Naive thymus-derived CD8-positive, alpha-beta T cell (primary cell): ENCODE measurements at regions not wholly inside any gene's neighbourhood (a gene's known extent, or its start where the extent isn't known, plus 50 kb on each side); places are given as distances from the start of the nearest gene placed in this dataset.

Experiments
- ATAC-seq, 2 donors: fragments of 150-1000 bp; cut with Tn5 transposase in 1 of 2; sonication (Bioruptor Pico), chemical (Tn5 transposase) in 1 of 2; 1 replicate in 1 of 2; 2 replicates in 1 of 2; pipeline ENCODE4 v1.10.0; 2021; ENCODE audit warnings: mild to moderate bottlenecking in 2 of 2, moderate library complexity in 2 of 2
- POLR2A ChIA-PET: fragments of 350-600 bp; sonication (Branson Sonifier 250); formaldehyde crosslinking; loops from one replicate; lab custom pipeline; 2021; ENCODE audit warnings: antibody characterized with exemption; lab: Charles Lee
- DNase-seq, 10 donors: peaks; one replicate each; pipeline versions ENCODE4 v3.0.0 to v3.0.0-alpha.2; 2020 to 2022
- H3K27ac Mint-ChIP-seq, 10 donors: one replicate each; pipeline ENCODE4 v1.8.0; 2020 to 2022; ENCODE audit warnings: mild to moderate bottlenecking in 10 of 10, mixed read lengths in 10 of 10, moderate library complexity in 4 of 10, inconsistent platforms in 1 of 10
- H3K27me3 Mint-ChIP-seq, 5 donors: one replicate each; pipeline ENCODE4 v1.8.0; 2021 to 2022; ENCODE audit warnings: mixed read lengths in 5 of 5
- H3K36me3 Mint-ChIP-seq, 3 donors: one replicate each; pipeline ENCODE4 v1.8.0; 2020 to 2022; ENCODE audit warnings: mixed read lengths in 3 of 3, mild to moderate bottlenecking in 2 of 3, inconsistent platforms in 1 of 3
- H3K4me1 Mint-ChIP-seq, 4 donors: one replicate each; pipeline ENCODE4 v1.8.0; 2021 to 2022; ENCODE audit warnings: mixed read lengths in 4 of 4
- H3K4me3 Mint-ChIP-seq, 10 donors: one replicate each; pipeline ENCODE4 v1.8.0; 2020 to 2022; ENCODE audit warnings: mild to moderate bottlenecking in 10 of 10, mixed read lengths in 10 of 10, moderate library complexity in 6 of 10, inconsistent platforms in 1 of 10
- H3K9me3 Mint-ChIP-seq, 9 donors: one replicate each; pipeline ENCODE4 v1.8.0; 2020 to 2022; ENCODE audit warnings: mixed read lengths in 9 of 9, mild to moderate bottlenecking in 3 of 9, inconsistent platforms in 1 of 9, moderate library complexity in 1 of 9

DNA sequence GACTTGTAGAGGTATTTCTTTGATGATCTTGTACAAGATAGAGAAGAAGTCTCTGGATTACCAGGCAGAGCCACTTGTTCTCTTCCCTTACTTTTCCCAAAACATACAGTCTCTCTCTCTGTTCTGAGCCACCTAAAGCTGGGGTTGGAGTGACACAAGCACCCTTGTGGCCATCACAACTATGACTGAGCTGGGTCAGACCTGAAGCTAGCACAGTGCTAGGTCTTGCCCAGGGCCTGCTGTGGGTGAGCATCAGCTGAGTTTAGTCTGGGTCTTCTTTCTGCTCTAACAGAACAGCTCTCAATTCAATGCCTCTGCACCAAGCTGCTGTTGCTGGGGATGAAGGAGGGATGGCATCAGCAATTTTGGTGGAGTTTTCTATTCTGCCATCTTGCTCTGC is 110.2 kb downstream of the HTR1B start:
- Mint-ChIP-seq H3K4me1 (no peaks in the 10 kb centered on the region), H3K36me3 (no peaks in the 10 kb centered on the region), H3K4me3 (no peak overlapping the region), H3K27ac (no peak overlapping the region), H3K9me3 (peaks cover 0 to 8% (median 2%) of the 10 kb centered on the region in 9 donors), H3K27me3 (no peaks in the 10 kb centered on the region)
- POLR2A ChIA-PET: no interaction called here
- no peak for DNase-seq
- no peak for ATAC-seq

DNA sequence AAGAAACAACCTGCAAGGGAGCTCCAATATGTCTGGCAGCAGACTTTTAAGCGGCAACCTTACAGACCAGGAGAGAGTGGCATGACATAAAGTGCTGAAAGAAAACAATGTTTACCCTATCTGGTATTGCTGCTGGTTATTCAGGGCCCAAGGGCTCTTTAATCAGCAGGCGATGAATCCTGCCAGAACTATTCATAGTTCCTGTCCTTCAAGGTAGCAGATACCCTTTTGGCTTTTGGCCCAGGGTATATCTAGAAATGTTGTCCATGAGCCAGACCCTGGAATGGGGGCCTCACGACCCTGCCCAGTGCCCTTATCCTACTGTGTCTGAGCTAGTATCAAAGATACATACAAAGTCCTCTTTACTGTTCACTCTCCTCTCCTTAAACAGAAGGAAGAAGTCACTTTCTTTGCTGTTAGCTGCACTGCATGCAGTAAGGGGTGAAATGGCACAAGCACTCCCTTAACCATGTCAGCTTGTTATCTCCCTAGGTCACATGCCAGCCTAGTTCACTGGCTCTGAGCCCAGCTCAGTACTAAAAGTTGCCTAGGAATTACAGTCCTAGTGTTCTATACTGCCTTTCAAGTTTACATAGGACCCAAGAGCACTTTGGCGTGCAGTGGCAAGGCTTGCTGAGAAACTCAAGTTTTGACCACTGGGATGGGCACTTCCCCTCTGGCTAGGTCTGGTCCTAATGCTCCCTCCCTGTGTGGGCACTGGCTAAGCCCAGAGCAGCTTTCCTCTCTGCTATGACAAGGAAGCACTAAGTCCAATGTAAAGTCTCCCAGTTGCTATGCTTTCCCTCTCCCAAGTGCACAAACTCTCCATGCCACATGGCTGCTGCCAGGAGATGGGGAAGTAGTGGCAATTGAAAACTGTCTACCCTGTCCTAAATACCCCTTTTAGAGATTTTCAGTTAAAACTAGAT is 122.0 kb downstream of the HTR1B start:
- ATAC-seq: no peak
- POLR2A ChIA-PET: no interaction called here
- no peak for DNase-seq
- Mint-ChIP-seq H3K27me3 (no peaks in the 10 kb centered on the region), H3K4me1 (no peaks in the 10 kb centered on the region), H3K4me3 (no peak overlapping the region), H3K36me3 (no peaks in the 10 kb centered on the region), H3K9me3 (peaks cover 0 to 17% (median 8%) of the 10 kb centered on the region in 9 donors), H3K27ac (no peak overlapping the region)

DNA sequence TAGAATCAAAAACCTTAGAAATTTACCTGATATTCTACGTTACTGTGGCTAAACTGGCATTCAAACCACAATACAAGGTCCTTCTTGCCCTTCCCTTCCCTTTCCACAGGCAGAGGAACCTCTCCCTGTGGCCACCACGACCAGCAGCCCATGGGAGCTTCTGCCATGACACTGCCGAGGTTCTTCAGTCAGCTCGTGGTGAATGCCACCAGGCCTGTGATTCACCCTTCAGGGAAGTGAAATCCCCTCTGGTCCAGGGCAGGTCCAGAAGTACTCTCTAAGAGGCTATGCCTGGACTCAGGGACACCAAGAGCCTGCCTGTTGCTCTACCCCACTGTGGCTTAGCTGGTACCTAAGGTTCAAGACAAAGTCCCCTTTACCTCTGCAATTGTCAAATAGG is 123.0 kb downstream of the HTR1B start:
- peaks cover 0 to 17% (median 9%) of the 10 kb centered on the region in 9 donors for H3K9me3 Mint-ChIP-seq
- H3K36me3 Mint-ChIP-seq: no peaks in the 10 kb centered on the region
- no peaks in the 10 kb centered on the region for H3K4me1 Mint-ChIP-seq
- no peak overlapping the region for H3K27ac Mint-ChIP-seq
- H3K4me3 Mint-ChIP-seq: no peak overlapping the region
- DNase-seq (no peak), ATAC-seq (no peak)
- POLR2A ChIA-PET: no interaction called here
- H3K27me3 Mint-ChIP-seq: no peaks in the 10 kb centered on the region

DNA sequence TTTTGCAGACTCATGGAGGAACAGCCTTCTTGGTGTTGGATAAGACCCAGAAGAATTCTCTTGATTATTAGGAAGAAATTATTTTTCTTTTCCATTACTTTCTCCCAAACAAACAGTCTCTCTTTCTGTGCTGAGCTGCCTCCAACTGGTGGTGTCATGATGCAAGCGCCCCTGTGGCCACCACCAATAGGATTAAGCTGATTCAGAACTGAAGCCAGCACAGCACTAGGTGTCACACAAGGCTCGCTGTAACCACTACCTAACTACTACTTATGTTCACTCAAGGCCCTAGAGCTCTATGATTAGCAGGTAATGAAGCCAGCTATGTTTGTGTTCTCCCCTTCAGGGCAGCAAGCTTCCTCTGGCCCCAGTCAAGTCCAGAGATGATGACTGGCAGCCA is 123.4 kb downstream of the HTR1B start:
- peaks cover 0 to 17% (median 12%) of the 10 kb centered on the region in 9 donors for H3K9me3 Mint-ChIP-seq
- DNase-seq (no peak), ATAC-seq (no peak)
- no peaks in the 10 kb centered on the region for H3K36me3 Mint-ChIP-seq
- H3K4me3 Mint-ChIP-seq: no peak overlapping the region
- POLR2A ChIA-PET: no interaction called here
- no peaks in the 10 kb centered on the region for H3K4me1 Mint-ChIP-seq
- no peaks in the 10 kb centered on the region for H3K27me3 Mint-ChIP-seq
- H3K27ac Mint-ChIP-seq: no peak overlapping the region

DNA sequence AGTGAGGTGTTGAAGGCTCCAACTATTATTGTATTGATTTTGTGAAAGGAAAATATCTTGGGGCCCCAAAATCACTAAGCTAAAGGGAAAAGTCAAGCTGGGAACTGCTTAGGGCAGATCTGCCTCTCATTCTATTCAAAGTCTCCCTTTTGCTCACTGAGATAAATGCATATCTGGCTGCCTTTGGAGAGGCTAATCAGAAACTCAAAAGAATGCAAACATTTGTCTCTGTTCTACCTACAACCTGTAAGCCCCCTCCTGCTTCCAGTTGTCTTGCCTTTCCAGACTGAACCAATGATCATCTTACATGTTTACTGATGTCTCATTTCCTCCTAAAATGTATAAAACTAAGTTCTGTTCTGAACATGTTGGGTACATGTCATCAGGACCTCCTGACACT is 125.9 kb downstream of the HTR1B start:
- no peak overlapping the region for H3K4me3 Mint-ChIP-seq
- no peaks in the 10 kb centered on the region for H3K4me1 Mint-ChIP-seq
- no peaks in the 10 kb centered on the region for H3K36me3 Mint-ChIP-seq
- peaks cover 0 to 19% (median 16%) of the 10 kb centered on the region in 9 donors for H3K9me3 Mint-ChIP-seq
- no peak overlapping the region for H3K27ac Mint-ChIP-seq
- ATAC-seq (no peak), DNase-seq (no peak)
- no peaks in the 10 kb centered on the region for H3K27me3 Mint-ChIP-seq
- POLR2A ChIA-PET: no interaction called here

DNA sequence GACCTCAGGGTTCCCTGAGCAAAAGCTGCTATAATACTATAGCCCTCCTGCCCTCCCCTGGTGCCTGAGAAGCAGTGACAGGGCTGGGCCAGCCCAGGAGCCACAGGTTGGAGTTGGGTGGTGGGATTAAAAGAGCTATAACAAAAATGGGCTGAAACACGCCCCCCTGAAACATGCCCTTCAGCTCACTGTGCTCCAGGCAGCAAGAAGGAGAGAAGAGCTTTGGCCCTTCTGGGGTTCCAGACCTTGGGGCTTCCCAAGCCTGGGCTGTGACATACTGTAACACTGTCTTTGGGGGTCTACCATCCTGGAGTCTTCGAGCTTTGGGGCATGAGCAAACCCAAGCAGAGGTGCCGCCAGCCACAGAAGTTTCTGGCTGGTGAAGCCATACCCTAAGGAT is 129.2 kb downstream of the HTR1B start:
- POLR2A ChIA-PET: no interaction called here
- no peak for ATAC-seq
- H3K27ac Mint-ChIP-seq: no peak overlapping the region
- no peak for DNase-seq
- peaks cover 0 to 19% (median 14%) of the 10 kb centered on the region in 9 donors for H3K9me3 Mint-ChIP-seq
- H3K4me3 Mint-ChIP-seq: no peak overlapping the region
- no peaks in the 10 kb centered on the region for H3K27me3 Mint-ChIP-seq
- no peaks in the 10 kb centered on the region for H3K4me1 Mint-ChIP-seq
- H3K36me3 Mint-ChIP-seq: no peaks in the 10 kb centered on the region

DNA sequence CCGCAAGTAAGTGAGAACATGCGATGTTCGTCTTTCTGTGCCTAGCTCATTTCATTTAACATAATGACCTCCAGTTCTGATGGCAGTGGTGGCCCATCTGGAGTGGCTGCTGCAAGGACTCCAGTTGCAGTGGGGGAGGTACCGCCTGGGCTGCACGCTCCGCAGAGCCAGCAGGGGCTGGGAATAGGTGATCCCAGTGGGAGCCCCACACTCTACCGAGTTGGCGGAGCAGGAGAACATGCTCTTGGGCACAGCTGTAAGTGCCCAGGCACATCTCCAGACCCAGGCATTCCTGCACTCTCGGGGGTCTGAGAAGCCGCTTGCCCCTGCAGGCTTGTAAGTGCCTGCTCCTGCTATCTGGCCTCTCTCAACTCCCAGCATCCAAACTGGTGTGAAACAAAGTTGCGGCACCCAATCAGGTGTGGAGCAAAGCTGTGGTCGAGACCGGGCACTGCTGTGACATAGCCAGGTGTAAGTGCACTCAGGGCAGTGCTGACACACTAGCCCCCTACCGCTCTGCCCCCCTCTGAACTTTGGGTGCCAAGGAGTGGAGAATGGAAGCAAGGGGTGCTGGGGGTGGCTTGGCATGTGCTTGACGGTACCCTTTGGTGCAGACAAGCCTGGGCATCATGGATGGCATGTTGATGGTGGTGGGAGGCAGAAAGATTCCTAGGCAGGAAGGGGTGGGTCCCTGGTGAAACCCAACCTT is 130.2 kb downstream of the HTR1B start:
- ATAC-seq (no peak), DNase-seq (no peak)
- Mint-ChIP-seq H3K9me3 (peaks cover 0 to 15% (median 12%) of the 10 kb centered on the region in 9 donors), H3K27ac (no peak overlapping the region), H3K27me3 (no peaks in the 10 kb centered on the region), H3K36me3 (no peaks in the 10 kb centered on the region), H3K4me3 (no peak overlapping the region), H3K4me1 (no peaks in the 10 kb centered on the region)
- POLR2A ChIA-PET: no interaction called here

DNA sequence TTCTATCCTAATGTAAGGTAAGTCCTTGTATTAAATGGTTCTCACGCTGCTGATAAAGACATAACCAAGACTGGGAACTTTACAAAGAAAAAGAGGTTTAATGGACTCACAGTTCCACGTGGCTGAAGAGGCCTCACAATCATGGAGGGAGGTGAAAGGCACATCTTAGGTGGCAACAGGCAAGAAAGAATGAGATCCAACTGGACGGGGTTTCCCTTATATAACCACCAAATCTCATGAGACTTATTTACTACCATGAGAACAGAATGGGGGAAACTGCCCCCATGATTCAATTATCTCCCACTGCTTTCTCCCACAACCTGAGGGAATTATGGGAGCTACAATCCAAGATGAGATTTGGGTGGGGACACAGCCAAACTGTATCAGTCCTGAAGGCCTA is 136.6 kb downstream of the HTR1B start:
- ATAC-seq: no peak
- POLR2A ChIA-PET: no interaction called here
- Mint-ChIP-seq H3K36me3 (no peaks in the 10 kb centered on the region), H3K4me3 (no peak overlapping the region), H3K4me1 (no peaks in the 10 kb centered on the region), H3K27ac (no peak overlapping the region), H3K27me3 (no peaks in the 10 kb centered on the region), H3K9me3 (peaks cover 0 to 21% (median 8%) of the 10 kb centered on the region in 9 donors)
- DNase-seq: no peak

DNA sequence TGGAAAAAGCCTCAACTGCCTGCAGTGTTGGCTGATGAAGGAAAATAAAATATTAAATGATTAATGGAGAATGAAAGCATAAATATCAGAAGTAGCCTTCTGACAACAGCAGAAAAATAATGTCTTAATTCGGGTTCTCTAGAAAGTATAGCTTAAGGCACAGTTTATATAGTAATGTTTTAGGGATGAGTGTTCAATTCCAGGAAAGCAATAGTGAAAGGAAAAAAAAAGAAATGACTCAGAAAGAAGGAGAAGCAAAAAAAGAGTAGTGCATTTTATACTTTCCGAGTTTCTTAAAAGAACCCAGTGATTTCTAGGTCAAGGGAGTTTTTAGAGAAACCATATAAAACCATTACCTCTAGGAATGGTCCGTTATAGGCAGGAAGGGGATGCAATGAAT is 137.3 kb downstream of the HTR1B start:
- POLR2A ChIA-PET: no interaction called here
- Mint-ChIP-seq H3K4me3 (no peak overlapping the region), H3K27me3 (no peaks in the 10 kb centered on the region), H3K36me3 (no peaks in the 10 kb centered on the region), H3K4me1 (no peaks in the 10 kb centered on the region), H3K27ac (no peak overlapping the region), H3K9me3 (peaks cover 2 to 25% (median 8%) of the 10 kb centered on the region in 9 donors)
- no peak for ATAC-seq
- no peak for DNase-seq

DNA sequence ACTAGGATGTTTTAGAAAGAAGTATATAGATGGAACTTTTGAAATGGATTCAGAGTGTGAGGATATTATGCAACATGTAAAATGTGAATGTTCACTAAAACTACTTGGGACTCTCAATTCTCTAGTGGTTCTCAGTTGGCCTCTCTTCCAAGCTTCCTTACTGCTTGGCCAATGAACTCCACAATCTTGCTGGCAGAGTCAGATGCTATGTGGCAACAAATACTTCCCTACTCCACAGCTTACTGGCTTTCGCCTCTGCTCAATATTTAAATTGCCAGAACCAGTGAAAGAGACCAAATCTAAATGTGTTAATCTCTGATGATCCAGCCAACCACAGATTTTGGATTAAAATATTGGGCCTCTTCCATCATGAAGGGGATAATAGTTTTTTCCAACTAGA is 138.4 kb downstream of the HTR1B start:
- H3K4me1 Mint-ChIP-seq: no peaks in the 10 kb centered on the region
- ATAC-seq (no peak), DNase-seq (no peak)
- H3K9me3 Mint-ChIP-seq: peaks cover 2 to 25% (median 8%) of the 10 kb centered on the region in 9 donors
- POLR2A ChIA-PET: no interaction called here
- H3K36me3 Mint-ChIP-seq: no peaks in the 10 kb centered on the region
- H3K4me3 Mint-ChIP-seq: no peak overlapping the region
- no peaks in the 10 kb centered on the region for H3K27me3 Mint-ChIP-seq
- H3K27ac Mint-ChIP-seq: no peak overlapping the region

DNA sequence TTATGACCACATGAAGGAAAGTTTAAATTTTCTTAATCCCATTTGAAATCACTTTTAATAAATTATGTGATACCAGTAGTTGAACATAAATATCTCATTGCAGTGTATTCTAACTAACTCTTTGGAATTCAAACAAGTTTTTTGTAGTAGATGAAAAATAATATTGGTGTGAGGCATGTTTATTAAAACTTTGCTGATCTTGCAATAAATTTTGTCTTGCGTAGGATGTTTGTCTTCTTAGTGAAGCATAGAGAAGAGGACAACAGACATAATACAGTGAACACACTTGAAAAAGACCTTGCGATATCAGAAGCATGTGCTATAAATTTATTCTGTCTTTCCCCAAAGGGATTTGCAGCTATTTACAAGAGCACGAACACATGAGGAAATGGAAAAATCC is 140.7 kb downstream of the HTR1B start:
- no peak for ATAC-seq
- Mint-ChIP-seq H3K4me3 (no peak overlapping the region), H3K4me1 (no peaks in the 10 kb centered on the region), H3K27ac (no peak overlapping the region), H3K27me3 (no peaks in the 10 kb centered on the region), H3K9me3 (peaks cover 2 to 28% (median 8%) of the 10 kb centered on the region in 9 donors), H3K36me3 (no peaks in the 10 kb centered on the region)
- POLR2A ChIA-PET: no interaction called here
- DNase-seq: no peak

DNA sequence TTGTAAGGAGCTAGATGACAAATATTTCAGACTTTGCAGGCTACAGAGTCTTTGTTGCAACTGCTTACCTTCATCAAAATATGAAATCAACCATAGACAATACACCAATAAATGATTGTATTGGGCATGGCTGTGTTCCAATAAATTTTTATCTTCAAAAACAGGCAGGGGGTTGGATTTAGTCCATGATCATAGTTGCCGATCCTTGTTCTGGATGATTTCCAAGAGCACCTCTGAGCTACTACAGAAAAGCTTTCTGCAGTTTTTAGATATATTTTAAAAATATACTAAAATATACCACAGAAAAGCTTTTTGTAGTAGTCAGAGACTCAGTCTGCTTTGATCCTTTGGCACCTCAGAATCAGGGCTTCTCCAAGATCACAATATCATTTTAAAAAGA is 145.0 kb downstream of the HTR1B start:
- H3K4me3 Mint-ChIP-seq: no peak overlapping the region
- no peaks in the 10 kb centered on the region for H3K36me3 Mint-ChIP-seq
- H3K4me1 Mint-ChIP-seq: no peaks in the 10 kb centered on the region
- POLR2A ChIA-PET: no interaction called here
- H3K27ac Mint-ChIP-seq: no peak overlapping the region
- ATAC-seq: no peak
- no peaks in the 10 kb centered on the region for H3K27me3 Mint-ChIP-seq
- peaks cover 0 to 21% (median 4%) of the 10 kb centered on the region in 9 donors for H3K9me3 Mint-ChIP-seq
- DNase-seq: no peak

DNA sequence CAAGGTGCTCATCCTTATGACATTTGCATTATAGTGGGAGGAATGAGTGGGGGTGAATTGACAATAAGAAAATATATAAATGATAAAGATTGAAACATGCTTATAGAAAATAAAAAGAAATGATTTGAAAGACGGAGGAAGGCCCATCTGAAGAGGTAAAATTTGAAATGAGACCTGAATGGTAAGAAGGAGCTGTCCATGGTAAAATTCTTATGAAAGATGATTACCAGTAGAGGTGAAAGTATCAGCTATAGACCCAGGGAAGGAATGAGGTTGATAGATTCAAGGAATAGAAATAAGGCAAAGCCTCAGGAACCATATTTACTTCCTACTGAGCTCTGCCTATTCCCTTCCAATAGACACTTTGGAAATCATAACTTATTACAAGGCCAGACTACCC is 149.7 kb downstream of the HTR1B start:
- Mint-ChIP-seq H3K27me3 (no peaks in the 10 kb centered on the region), H3K9me3 (peaks cover 0 to 12% (median 2%) of the 10 kb centered on the region in 9 donors), H3K4me1 (no peaks in the 10 kb centered on the region), H3K36me3 (no peaks in the 10 kb centered on the region), H3K27ac (no peak overlapping the region), H3K4me3 (no peak overlapping the region)
- DNase-seq (no peak), ATAC-seq (no peak)
- POLR2A ChIA-PET: no interaction called here
